Adrenal gland (tissue), 9 donors: ENCODE measurements at regions not wholly inside any gene's neighbourhood (a gene's known extent, or its start where the extent isn't known, plus 50 kb on each side); places are given as distances from the start of the nearest gene placed in this dataset.

Source experiments
- DNase-seq, 7 donors: peaks; one replicate each; pipeline ENCODE4 v3.0.0-alpha.2; 2019 to 2020
- H3K27ac ChIP-seq, 5 donors: fragments of 200-600 bp; sonication (generic) in 4 of 5; 1 replicate in 3 of 5; 2 replicates in 2 of 5; pipeline versions ENCODE4 v1.5.1 to v1.8.0; 2016 to 2020; ENCODE audit warnings: mild to moderate bottlenecking in 1 of 5
- H3K27me3 ChIP-seq: fragments of 200-600 bp; 2 replicates; pipeline ENCODE4 v1.8.0; 2021
- H3K36me3 ChIP-seq, 2 donors: fragments of 200-600 bp; replicated peaks in 1 of 2; 1 replicate in 1 of 2; 2 replicates in 1 of 2; pipeline versions ENCODE4 v1.5.1 to v1.8.0; 2018 to 2022
- H3K4me1 ChIP-seq, 2 donors: fragments of 200-600 bp; replicated peaks in 1 of 2; 1 replicate in 1 of 2; 2 replicates in 1 of 2; pipeline versions ENCODE4 v1.5.1 to v1.8.0; 2018 to 2021
- H3K4me3 ChIP-seq, 4 donors: fragments of 200-600 bp; sonication (generic) in 3 of 4; one replicate each; pipeline ENCODE4 v1.5.1; 2016 to 2018
- H3K9me3 ChIP-seq, 3 donors: fragments of 200-600 bp; sonication (generic) in 1 of 3; replicated peaks in 1 of 3; 1 replicate in 2 of 3; 2 replicates in 1 of 3; pipeline versions ENCODE4 v1.5.1 to v1.8.0; 2016 to 2021
- POLR2A ChIP-seq, 2 donors: fragments of 450-650 bp; IDR thresholded peaks; one replicate each; pipeline ENCODE4 v1.6.1; 2017; ENCODE audit warnings: antibody characterized with exemption in 2 of 2, mild to moderate bottlenecking in 2 of 2, moderate library complexity in 1 of 2
- WGBS, 4 donors: extraction: QIAGEN DNeasy Blood & Tissue Kit in 2 of 4; methylation state at CpG; one replicate each; pipeline versions ENCODE4 v1.1.5 to v1.1.7; 2013 to 2017; 5-methylcytosine and 5-hydroxymethylcytosine counted together
- intact Hi-C, 2 donors: fragments of 100-400 bp; cut with DNase I; formaldehyde crosslinking; loops; one replicate each; pipeline versions ENCODE4 v1.14.1 to v1.15.0; 2022 to 2023
- TF ChIP-seq, protein P1 (sequence below), 6 experiments: fragments of 450-650 bp in 4 of 6; fragments of 200-600 bp in 2 of 6; sonication (generic) in 1 of 6; IDR thresholded peaks; 1 replicate in 5 of 6; 2 replicates in 1 of 6; pipeline versions ENCODE4 v1.5.1 to v1.8.0; 2016 to 2021; ENCODE audit warnings: antibody characterized with exemption in 6 of 6, mild to moderate bottlenecking in 2 of 6, moderate library complexity in 1 of 6
- donor health status: healthy with polysubstance abuse.
- donor health status: Bipolar disorder and iron deficiency.
- donor health status: DM: yes; HTN: yes; CAD: no.
- donor health status: DM: no; HTN: no; CAD: no.
- donor health status: DM: no; HTN: no; CAD: no.

DNA sequence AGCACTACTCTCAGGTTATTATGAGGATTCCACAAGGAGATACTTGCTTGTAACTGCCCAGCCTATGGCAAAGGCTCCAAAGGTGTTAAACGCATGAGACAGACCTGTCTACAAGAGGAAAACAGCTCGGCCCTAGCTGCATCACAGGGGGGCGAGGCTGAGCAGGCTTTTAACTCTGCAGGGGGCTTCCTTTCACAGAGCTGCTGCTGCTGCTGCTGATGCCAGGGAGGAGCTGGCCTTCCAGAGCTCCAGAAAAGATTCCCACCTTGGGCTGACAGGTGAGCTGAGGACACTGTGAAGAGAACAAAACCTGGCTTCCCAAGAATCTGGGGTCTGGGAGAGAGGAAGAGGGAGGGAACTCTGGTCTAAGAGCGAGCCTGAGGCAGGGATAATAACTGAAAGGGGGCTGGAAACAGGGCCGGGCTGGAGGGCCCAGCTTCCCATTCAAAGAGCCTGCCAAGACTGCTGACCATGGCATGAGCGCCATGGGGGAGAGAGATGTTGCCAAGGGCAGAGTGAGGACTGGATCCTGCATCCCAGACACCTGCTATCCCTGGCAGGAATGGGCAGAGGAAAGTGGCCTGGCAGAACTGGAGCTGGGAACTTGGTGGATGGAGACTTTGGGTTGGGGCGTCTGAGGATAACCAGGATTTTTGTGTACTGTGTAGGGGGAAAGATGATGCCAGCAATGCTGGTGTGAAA lies 211.1 kb upstream of the LRFN2 start:
- 81 to 91% (median 87%) methylated on average over 6 to 7 of the region's 7 CpGs for WGBS, 4 donors
- intact Hi-C loops, result no loop called here
- Histone ChIP-seq H3K27ac (no peak overlapping the region), H3K36me3 (no peaks in the 10 kb centered on the region), H3K9me3 (no peaks in the 10 kb centered on the region), H3K4me1 (no peaks in the 10 kb centered on the region), H3K4me3 (no peak overlapping the region), H3K27me3 (no peaks in the 10 kb centered on the region)
- TF ChIP-seq, protein P1, sequence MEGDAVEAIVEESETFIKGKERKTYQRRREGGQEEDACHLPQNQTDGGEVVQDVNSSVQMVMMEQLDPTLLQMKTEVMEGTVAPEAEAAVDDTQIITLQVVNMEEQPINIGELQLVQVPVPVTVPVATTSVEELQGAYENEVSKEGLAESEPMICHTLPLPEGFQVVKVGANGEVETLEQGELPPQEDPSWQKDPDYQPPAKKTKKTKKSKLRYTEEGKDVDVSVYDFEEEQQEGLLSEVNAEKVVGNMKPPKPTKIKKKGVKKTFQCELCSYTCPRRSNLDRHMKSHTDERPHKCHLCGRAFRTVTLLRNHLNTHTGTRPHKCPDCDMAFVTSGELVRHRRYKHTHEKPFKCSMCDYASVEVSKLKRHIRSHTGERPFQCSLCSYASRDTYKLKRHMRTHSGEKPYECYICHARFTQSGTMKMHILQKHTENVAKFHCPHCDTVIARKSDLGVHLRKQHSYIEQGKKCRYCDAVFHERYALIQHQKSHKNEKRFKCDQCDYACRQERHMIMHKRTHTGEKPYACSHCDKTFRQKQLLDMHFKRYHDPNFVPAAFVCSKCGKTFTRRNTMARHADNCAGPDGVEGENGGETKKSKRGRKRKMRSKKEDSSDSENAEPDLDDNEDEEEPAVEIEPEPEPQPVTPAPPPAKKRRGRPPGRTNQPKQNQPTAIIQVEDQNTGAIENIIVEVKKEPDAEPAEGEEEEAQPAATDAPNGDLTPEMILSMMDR (IDR thresholded peaks at IDR 0.05), result no peak
- no peak for TF ChIP-seq POLR2A (IDR thresholded peaks at IDR 0.05)
- DNase-seq, result no peak

DNA sequence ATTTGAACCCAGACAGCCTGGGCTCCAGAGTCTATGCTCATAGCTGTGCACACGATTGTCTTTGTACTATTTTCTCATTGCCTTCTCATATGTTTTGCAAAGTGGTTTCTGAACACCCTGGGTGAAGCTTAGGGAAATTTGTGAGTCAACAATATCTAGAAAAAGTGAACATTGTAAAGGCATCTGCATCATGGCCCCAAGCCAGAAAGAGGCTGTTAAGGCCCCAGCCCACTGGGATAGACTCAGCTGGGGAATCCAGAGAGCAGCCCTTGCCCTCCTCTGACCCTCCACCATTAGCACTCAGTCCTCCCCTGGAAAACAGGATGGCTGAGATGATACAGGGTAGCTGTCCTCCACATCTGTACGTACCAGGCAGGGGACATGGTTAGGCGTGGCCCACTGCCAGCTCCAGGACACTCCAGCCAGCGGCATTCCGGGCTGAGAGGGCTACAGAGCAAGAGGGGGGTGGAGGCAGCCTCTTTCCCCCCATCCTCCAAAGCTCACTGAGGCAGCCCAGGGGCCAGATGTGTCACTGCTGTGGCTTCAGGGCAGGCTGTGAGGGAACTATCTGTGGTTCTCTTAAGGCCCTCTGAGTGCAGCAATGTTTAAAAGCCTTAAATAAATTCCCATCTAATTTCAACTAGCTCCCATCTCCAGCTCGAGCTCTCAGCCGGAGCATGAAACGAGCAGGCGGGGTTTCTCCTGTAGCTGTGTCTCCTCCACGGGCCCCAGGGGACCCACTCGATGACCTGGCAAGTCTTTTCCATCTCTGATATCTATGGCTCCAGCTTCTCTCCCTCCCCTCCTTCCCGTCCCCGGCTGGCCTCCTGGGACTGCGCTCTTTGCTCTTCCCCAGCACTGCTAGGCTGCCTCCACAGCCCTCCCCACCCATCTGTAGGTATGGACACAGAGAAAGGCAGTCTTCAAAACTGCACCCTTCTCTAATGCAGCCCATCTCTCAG lies 209.4 kb upstream of the LRFN2 start:
- DNase-seq, result no peak
- H3K27ac ChIP-seq, result no peak overlapping the region
- no peaks in the 10 kb centered on the region for H3K9me3 ChIP-seq
- H3K4me3 ChIP-seq, result no peak overlapping the region
- H3K27me3 ChIP-seq, result no peaks in the 10 kb centered on the region
- intact Hi-C loops, result no loop called here
- 61 to 79% (median 76%) methylated on average over 9 to 14 of the region's 14 CpGs for WGBS, 4 donors
- H3K36me3 ChIP-seq, result no peaks in the 10 kb centered on the region
- H3K4me1 ChIP-seq, result no peaks in the 10 kb centered on the region
- TF ChIP-seq, protein P1 (IDR thresholded peaks at IDR 0.05), result no peak
- no peak for TF ChIP-seq POLR2A (IDR thresholded peaks at IDR 0.05)

DNA sequence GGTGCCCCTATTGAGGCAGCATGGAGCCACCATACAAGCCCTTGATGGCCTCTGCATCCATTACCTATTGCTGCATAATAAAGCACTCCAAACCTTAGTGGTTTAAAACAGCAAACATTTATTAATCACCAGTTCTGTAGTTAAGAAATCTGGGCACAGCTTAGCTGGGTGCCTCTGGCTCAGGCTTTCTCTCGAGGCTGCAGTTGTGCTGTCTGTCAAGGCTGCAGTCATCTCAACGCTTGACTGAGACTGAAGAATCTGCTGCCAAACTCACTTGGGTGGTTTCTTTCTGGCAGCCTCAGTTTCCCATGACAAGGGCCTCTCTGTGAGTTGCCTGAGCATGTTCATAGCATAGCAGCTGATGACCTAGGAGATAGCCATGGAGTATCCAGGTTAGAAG lies 207.4 kb upstream of the LRFN2 start:
- no peaks in the 10 kb centered on the region for H3K36me3 ChIP-seq
- intact Hi-C loops, result no loop called here
- no peak for TF ChIP-seq POLR2A (IDR thresholded peaks at IDR 0.05)
- TF ChIP-seq, protein P1 (IDR thresholded peaks at IDR 0.05), result no peak
- H3K4me1 ChIP-seq, result no peaks in the 10 kb centered on the region
- 70 to 84% (median 76%) methylated on average over 2 of the region's 2 CpGs for WGBS, 4 donors
- no peak overlapping the region for H3K4me3 ChIP-seq
- DNase-seq, result no peak
- H3K9me3 ChIP-seq, result no peaks in the 10 kb centered on the region
- H3K27me3 ChIP-seq, result no peaks in the 10 kb centered on the region
- no peak overlapping the region for H3K27ac ChIP-seq

DNA sequence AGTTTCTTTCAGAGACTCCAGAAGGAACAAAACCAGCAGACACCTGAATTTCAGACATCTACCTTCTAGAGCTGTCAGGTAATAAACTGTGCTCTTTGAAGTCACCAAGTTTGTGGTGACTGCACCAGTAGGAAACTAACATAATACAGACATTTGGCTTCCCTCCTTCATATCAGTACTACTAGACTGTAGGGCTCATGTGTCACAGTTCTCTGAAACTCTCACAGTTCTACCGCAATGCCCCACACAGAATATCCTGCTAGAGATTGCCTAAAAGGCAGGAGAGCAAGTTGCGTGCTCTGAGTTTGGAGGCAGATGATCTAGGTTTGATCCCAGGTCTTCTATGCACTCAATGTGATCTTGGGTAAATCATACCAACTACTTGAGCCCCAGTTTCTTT lies 205.0 kb upstream of the LRFN2 start:
- Histone ChIP-seq H3K36me3 (no peaks in the 10 kb centered on the region), H3K27ac (no peak overlapping the region), H3K4me3 (no peak overlapping the region), H3K9me3 (no peaks in the 10 kb centered on the region), H3K27me3 (no peaks in the 10 kb centered on the region), H3K4me1 (peaks cover 0 to 4% of the 10 kb centered on the region in 2 donors)
- intact Hi-C loops, result no loop called here
- no peak for DNase-seq
- TF ChIP-seq, protein P1 (IDR thresholded peaks at IDR 0.05), result no peak
- TF ChIP-seq POLR2A (IDR thresholded peaks at IDR 0.05), result no peak
- 85 to 95% (median 92%) methylated on average over 2 of the region's 2 CpGs for WGBS, 4 donors
